Peyer's patch (tissue), 4 donors: ENCODE measurements at regions not wholly inside any gene's neighbourhood (a gene's known extent, or its start where the extent isn't known, plus 50 kb on each side); places are given as distances from the start of the nearest gene placed in this dataset.
A peak's percentile ranks its signal among the peaks of the same experiment; 100 is the strongest.

ENCODE experiments used
- DNase-seq, 3 donors: peaks; one replicate each; pipeline ENCODE4 v3.0.0-alpha.2; 2017 to 2019
- H3K27ac ChIP-seq, 4 donors: fragments of 200-600 bp; sonication (generic); one replicate each; pipeline ENCODE4 v1.5.1; 2016 to 2019
- H3K27me3 ChIP-seq, 2 donors: fragments of 200-600 bp; sonication (generic); one replicate each; pipeline ENCODE4 v1.5.1; 2019
- H3K36me3 ChIP-seq, 3 donors: fragments of 200-600 bp; sonication (generic); one replicate each; pipeline ENCODE4 v1.5.1; 2016 to 2019
- H3K4me1 ChIP-seq, 4 donors: fragments of 200-600 bp; sonication (generic); one replicate each; pipeline ENCODE4 v1.5.1; 2016 to 2019
- H3K4me3 ChIP-seq, 4 donors: fragments of 200-600 bp; sonication (generic); 1 replicate in 3 of 4; 2 replicates in 1 of 4; pipeline ENCODE4 v1.5.1; 2016 to 2019; ENCODE audit warnings: mild to moderate bottlenecking in 1 of 4
- H3K9me3 ChIP-seq, 4 donors: fragments of 200-600 bp; sonication (generic); one replicate each; pipeline ENCODE4 v1.5.1; 2016 to 2019; ENCODE audit warnings: mild to moderate bottlenecking in 1 of 4
- CTCF ChIP-seq, 6 experiments: fragments of 450-650 bp in 4 of 6; fragments of 200-600 bp in 2 of 6; sonication (generic) in 1 of 6; IDR thresholded peaks; one replicate each; pipeline ENCODE4 v1.5.1; 2017 to 2019; ENCODE audit warnings: antibody characterized with exemption in 6 of 6, mild to moderate bottlenecking in 3 of 6, moderate library complexity in 1 of 6
- POLR2A ChIP-seq, 2 donors: fragments of 450-650 bp; IDR thresholded peaks; one replicate each; pipeline ENCODE4 v1.5.1; 2017; ENCODE audit warnings: antibody characterized with exemption in 2 of 2, mild to moderate bottlenecking in 2 of 2, moderate library complexity in 2 of 2

GRCh38 chr9:97747201-97747965, 50.2 kb upstream of the XPA start:
- Histone ChIP-seq H3K27me3 (no peaks in the 10 kb centered on the region), H3K9me3 (peaks cover 0 to 6% (median 2%) of the 10 kb centered on the region in 4 donors), H3K4me1 (no peaks in the 10 kb centered on the region), H3K36me3 (no peaks in the 10 kb centered on the region), H3K27ac (peak overlapping the region in 1 of 4 donors; percentile 52), H3K4me3 (no peak overlapping the region)
- TF ChIP-seq CTCF (IDR thresholded peaks at IDR 0.05) (no peak), POLR2A (IDR thresholded peaks at IDR 0.05) (no peak)
- DNase-seq, result no peak

GRCh38 chr9:97748525-97748924, 51.4 kb upstream of the XPA start:
- H3K36me3 ChIP-seq, result no peaks in the 10 kb centered on the region
- no peak overlapping the region for H3K4me3 ChIP-seq
- H3K4me1 ChIP-seq, result no peaks in the 10 kb centered on the region
- H3K27ac ChIP-seq, result no peak overlapping the region
- no peak for DNase-seq
- no peak for TF ChIP-seq POLR2A (IDR thresholded peaks at IDR 0.05)
- TF ChIP-seq CTCF (IDR thresholded peaks at IDR 0.05), result no peak
- no peaks in the 10 kb centered on the region for H3K9me3 ChIP-seq
- no peaks in the 10 kb centered on the region for H3K27me3 ChIP-seq

GRCh38 chr9:97749928-97750327, 52.8 kb upstream of the XPA start:
- no peak for TF ChIP-seq POLR2A (IDR thresholded peaks at IDR 0.05)
- TF ChIP-seq CTCF (IDR thresholded peaks at IDR 0.05), result no peak
- no peak for DNase-seq
- no peaks in the 10 kb centered on the region for H3K36me3 ChIP-seq
- H3K4me1 ChIP-seq, result no peaks in the 10 kb centered on the region
- H3K27ac ChIP-seq, result no peak overlapping the region
- H3K27me3 ChIP-seq, result no peaks in the 10 kb centered on the region
- H3K4me3 ChIP-seq, result no peak overlapping the region
- H3K9me3 ChIP-seq, result no peaks in the 10 kb centered on the region

GRCh38 chr9:97751531-97751930, 54.4 kb upstream of the XPA start:
- no peak overlapping the region for H3K27ac ChIP-seq
- no peak for DNase-seq
- no peaks in the 10 kb centered on the region for H3K4me1 ChIP-seq
- no peaks in the 10 kb centered on the region for H3K9me3 ChIP-seq
- no peaks in the 10 kb centered on the region for H3K27me3 ChIP-seq
- no peak overlapping the region for H3K4me3 ChIP-seq
- TF ChIP-seq POLR2A (IDR thresholded peaks at IDR 0.05) (no peak), CTCF (IDR thresholded peaks at IDR 0.05) (no peak)
- H3K36me3 ChIP-seq, result no peaks in the 10 kb centered on the region

- Histone ChIP-seq H3K9me3 (no peaks in the 10 kb centered on the region), H3K4me3 (no peak overlapping the region), H3K4me1 (no peaks in the 10 kb centered on the region), H3K27ac (no peak overlapping the region), H3K27me3 (no peaks in the 10 kb centered on the region), H3K36me3 (no peaks in the 10 kb centered on the region)
- TF ChIP-seq POLR2A (IDR thresholded peaks at IDR 0.05) (no peak), CTCF (IDR thresholded peaks at IDR 0.05) (no peak)
- DNase-seq, result no peak
Measured at GRCh38 chr9:97752274-97752673, 55.1 kb upstream of the XPA start.
